ENCODE measurements at regions not wholly inside any gene's neighbourhood (a gene's known extent, or its start where the extent isn't known, plus 50 kb on each side); places are given as distances from the start of the nearest gene placed in this dataset.

DNA sequence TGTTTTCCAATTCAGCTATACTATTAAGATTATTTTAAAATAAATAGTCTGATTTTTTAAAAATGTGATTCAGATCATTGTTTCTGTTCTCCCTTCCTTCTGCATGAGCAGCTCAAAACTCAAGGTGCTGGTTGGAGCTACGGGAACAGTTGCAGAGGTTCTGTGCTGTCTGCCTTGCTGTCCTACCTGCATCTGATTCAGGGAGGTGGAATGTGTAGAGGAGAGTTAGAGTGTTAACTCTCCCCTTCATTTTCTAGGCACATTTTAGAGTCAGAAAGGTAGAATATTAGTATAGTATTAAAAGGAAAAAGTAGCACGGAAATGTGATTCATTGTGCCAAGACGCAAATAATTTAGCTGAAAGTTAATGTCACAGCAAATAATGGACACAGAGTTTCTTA, 188.1 kb upstream of the SLC35B3 start:
- TF ChIP-seq, protein P1, sequence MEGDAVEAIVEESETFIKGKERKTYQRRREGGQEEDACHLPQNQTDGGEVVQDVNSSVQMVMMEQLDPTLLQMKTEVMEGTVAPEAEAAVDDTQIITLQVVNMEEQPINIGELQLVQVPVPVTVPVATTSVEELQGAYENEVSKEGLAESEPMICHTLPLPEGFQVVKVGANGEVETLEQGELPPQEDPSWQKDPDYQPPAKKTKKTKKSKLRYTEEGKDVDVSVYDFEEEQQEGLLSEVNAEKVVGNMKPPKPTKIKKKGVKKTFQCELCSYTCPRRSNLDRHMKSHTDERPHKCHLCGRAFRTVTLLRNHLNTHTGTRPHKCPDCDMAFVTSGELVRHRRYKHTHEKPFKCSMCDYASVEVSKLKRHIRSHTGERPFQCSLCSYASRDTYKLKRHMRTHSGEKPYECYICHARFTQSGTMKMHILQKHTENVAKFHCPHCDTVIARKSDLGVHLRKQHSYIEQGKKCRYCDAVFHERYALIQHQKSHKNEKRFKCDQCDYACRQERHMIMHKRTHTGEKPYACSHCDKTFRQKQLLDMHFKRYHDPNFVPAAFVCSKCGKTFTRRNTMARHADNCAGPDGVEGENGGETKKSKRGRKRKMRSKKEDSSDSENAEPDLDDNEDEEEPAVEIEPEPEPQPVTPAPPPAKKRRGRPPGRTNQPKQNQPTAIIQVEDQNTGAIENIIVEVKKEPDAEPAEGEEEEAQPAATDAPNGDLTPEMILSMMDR (IDR thresholded peaks at IDR 0.05): no peak
- no peak for TF ChIP-seq POLR2A (IDR thresholded peaks at IDR 0.05)

Data from uterus (tissue), 2 donors.